HuH-7.5 (cell line): ENCODE measurements at regions not wholly inside any gene's neighbourhood (a gene's known extent, or its start where the extent isn't known, plus 50 kb on each side); places are given as distances from the start of the nearest gene placed in this dataset.

Experiments used
- DNase-seq: peaks from one replicate; pipeline ENCODE4 v3.0.0; 2011; ENCODE audit warnings: low spot score

DNA sequence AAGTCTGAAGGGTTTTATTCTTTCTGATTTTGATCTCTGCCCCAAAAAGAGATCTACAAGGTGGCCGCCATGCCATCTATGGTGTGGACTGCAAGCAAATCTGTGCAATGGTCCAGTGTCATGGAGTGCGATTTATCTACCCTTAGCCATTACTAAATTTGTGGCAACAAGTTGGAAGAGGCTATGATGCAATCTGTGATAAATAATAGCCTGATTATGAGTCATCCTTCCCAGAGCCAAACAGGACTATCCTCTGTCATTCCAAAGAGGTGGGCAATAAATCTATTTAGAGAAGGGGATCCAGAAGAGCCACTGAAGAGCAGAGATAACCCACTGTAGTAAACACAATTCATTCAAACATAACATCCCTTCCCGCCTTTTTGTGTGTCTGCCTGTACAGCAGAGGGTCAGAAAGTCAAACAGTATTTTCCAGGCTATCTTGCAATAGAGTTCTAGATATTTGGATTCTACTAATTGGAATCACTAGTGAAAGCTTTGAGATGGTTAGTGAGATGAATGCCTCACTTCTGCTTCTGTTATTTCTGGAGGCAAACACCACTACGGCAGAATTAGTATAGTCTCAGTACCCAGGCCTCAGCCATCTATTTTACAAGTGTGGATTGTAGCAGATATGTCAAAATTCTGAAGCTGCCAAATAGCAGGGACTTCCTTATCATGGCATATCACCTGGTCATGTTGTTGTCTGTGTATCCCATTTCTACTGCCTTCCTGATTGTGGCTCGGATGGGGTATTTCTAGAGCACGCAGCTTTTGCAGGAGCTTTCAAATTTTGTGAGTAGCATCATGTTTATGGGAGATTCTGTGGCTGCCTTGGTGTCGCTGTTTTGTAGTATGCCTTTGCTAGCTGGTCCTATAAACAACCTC, 192.0 kb downstream of the SMIM20 start:
- no peak for DNase-seq

DNA sequence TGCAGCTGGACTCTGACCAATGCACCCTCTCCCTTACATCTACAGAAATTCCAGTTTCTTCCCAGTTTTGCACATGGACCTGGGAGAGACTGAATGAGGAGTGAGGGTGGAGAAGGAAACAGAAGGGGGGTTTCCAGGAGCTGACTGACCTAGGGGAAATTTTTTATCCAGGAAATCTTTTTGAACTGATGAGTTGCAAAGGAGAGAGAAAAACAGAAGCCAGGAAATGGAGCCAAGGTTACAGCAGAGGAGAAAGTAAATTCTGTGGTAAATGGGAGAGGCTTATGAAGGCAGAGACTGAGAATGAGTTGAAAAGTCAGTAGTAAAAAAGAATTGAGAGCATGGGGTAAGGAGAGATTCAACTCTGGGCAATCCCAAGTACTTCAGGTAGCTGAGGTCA, 192.8 kb downstream of the SMIM20 start:
- no peak for DNase-seq

DNA sequence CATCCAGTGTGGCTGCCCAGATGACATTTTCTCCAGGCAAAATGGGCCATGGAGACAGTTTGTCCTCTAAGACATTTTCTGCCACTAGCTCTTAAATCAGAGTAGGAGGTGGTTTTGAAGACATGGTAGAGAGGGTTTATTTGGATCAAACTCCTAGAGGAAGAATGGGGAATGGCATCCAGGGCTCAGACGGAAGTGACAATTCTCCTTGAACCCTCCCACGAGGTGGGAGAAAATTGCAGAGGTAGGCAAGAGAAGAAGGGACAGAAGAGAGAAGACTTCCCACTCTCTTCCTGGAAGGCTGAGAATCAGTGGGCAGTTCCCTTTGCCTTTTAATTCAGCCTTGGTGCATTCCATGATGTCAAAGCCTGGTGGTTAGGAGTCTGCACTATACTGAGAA, 194.0 kb downstream of the SMIM20 start:
- no peak for DNase-seq

DNA sequence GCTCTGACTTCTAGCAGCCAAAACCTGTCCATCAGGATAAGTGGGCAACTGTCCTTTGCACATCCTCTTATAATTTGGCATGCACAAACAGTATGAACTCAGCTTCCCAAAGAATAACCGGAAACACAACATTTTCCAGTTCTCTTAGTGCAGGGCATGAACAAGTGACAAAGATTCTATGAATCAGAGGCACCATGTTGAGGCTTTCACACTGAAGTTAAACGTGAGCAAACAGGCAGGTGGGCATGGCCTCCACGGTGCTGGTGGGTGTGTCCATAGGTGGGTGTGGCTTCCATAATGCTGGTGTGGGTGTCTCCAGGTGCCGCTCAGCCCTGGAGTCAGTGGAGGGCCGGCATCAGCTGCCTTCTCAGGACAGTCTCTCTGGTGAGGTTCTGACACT, 196.5 kb downstream of the SMIM20 start:
- DNase-seq = no peak

DNA sequence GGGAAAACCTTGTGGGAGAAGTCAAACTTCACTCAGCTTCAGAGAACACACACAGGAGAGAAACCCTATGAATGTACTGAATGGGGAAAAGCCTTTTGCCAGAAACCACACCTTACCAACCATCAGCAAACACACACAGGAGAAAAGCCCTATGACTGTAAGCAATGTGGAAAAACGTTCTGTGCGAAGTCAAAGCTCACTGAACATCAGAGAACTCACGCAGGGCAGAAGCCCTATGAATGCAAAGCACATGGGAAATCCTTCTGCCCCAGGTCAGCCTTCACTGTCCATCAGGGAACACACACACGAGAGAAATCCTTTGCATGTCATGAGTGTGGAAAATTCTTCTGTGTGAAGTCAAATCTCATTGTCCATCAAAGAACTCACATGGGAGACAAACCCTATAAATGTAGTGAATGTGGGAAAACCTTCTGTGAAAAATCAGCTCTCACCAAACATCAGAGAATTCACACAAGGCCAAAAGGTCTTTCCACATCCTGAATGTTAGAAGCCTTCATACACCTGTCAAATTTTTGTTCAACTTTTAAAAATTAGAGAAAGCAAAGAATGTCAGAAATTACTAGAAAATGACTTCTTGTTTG, 199.4 kb downstream of the SMIM20 start:
- DNase-seq = no peak

DNA sequence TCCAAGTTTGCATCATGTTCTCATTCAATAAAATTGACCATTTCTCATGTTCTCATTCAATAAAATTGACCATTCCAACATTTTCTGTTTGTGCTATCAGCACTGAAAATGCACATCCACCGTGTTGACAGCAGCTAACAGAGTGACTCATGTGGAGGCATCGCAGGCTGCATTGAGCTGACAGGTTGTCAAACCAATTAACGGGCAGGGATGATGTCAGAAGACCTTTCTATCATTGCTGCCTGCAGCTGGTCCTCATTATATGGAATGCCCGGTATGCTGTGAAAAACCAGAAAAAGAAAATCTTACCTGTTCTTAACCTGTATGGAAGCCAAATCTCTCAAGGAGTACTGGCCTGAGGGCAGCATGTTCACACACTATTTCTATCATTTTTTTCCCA, 202.0 kb downstream of the SMIM20 start:
- no peak for DNase-seq

DNA sequence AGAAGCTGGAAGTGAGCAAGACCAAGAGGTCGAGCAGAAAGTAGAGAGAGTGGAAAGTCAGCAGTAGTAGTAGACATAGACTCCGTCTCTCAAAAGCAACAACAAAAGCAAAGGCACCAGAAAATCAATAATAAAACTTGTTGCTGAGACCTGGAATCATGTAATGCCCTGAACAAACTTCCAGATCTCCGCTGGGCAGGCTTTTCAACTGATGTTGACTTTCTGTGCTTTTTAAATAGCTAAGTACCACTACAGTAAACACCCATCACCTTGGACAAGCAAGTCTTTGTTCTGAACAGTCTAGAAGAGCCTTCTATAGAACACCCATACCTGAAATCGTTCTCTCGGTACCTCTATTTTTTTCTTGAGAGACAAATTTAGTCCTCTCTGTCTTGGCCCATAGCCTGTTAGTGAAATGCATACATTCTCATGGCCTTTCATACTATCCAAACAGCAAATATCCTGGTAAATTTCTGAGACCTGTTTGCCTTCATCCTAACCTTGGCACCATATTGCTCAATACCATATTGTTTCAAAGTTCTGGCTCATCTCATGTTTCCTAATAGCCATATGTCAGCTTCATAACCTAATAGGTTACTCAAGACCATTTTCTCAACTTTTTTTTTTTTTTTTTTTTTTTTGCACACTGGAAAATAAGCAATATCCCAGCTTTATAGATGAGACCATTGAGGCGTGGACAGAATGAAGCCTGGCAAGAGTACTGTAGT, 200.6 kb upstream of the RBPJ start:
- DNase-seq = peak; percentile 54

DNA sequence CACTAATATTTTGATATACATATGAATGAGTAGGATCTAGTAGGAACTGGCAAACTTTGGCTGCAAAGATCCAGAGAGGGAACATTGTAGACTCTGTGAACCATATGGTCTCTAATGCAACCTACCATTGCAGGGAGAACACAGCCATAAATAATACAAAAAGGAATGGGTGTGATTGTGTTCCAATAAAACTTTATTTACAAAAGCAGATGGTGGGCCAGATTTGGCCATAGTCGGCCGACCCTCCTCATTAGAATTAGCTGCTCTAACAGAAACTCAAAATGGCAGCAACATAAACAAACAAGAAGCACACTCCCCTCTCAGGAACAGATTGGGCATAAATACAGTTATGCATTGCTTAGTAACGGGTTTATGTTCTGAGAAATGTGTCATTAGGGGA, 198.1 kb upstream of the RBPJ start:
- DNase-seq = no peak

DNA sequence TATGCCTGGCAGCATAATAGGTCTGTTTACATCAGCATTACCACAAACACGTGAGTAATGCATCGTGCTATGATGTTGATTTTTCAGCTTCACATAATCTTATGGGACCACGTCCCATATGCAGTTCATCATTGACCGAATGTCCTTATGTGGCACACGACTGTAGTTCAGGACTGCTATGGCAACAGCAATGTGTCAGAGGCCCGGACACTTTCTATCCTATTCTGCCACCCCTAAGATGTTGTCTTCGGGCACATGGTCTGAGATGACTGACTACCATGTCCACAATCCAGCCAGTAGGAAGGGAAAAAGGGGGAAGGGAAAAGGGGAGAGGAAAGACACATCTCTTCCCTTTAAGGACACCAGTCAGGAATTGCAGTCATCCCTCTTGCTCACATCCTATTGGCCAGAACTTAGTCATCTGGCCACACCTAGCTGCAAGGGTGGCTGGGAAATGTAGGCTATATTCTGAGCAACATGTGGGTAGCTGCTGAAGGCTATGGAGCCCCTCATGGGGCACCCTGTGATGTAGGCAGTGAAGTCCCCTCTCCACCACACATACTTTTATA, 196.0 kb upstream of the RBPJ start:
- no peak for DNase-seq

DNA sequence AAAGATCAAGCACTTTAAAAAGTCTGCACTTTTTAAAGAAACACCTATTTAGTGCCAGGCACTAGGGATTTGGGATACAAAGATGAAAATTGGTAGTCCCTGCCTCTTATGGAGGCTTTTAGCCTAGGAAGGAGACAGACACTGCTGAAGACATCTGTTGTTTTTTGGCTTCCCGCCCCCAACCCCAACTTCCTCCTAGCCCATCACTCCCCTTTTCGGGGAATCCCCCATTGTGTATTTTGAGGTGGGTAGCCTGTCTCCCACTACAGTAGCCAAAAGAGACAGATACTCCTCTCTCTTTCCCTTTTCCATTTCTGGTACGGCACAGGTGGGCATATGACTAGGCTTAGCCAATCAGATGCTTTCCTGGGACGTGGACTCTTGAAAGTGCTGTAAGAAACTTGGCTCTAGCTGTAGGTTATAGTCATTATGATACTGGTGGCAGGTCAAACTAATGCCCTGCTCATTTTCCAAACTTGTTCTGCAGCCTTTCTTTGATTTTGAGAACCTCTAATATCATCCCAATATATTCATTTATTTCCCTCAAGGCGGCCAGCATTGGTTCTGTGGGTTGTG, 194.6 kb upstream of the RBPJ start:
- no peak for DNase-seq

DNA sequence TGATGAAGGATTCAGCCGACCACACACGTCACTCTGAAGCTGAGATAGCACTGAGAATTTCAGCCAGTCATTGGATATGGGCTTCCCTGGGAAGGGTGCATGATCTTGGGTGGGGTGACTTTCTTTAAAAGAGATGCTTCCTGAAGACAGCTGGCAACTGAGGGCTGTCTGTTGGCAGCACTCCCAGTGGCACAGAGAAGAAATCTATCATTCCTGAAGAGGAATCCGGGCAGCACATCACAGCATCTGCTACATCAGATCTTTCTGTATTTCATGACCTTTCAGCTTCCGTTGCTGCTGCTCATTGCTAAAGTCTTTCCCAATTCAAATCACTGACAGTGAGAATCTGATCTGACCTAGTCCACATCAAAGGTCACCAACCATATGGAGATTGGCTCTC, 193.8 kb upstream of the RBPJ start:
- no peak for DNase-seq

DNA sequence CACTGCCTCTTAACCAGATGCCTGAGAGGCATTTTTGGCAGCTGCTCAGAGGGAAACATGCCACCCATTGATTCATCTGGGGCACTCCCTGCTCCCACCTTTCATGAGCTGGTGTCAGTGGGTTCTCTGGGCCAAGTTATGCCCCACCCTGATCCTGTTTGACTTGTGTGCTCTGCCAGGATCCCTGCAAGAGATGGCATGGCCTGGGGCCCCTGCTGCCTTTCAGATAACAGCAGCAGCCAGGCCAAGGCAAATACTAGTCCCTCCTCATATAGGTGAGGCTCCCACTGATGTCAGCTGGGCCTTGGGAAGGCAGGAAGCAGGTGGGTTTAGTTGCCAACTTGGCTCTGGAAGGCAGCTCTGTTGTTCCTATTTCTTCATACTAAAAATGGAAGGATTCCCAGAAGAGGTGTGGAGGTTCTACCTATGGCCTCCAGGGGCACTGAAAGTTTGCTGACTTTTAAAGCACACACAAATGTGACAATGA, 192.9 kb upstream of the RBPJ start:
- no peak for DNase-seq

DNA sequence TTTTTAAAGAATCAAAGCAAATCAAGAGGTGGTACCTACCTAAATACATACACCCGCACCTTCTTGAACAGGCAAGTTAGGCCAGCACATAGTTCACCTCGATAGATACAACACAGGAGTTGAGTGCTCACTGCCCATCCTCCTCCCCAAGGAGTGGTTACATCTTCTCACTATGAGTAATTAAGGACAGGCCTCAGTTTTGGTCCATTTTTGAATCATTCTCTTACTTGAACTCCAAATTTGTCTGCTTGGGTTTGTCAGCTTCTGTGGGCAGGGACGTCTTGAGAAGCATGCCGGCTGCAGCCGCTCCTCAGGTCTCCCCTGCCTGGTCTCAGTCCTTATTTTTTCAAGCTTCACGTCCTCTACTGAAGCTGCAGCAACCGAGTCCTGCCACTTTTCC, 190.6 kb upstream of the RBPJ start:
- DNase-seq = no peak

DNA sequence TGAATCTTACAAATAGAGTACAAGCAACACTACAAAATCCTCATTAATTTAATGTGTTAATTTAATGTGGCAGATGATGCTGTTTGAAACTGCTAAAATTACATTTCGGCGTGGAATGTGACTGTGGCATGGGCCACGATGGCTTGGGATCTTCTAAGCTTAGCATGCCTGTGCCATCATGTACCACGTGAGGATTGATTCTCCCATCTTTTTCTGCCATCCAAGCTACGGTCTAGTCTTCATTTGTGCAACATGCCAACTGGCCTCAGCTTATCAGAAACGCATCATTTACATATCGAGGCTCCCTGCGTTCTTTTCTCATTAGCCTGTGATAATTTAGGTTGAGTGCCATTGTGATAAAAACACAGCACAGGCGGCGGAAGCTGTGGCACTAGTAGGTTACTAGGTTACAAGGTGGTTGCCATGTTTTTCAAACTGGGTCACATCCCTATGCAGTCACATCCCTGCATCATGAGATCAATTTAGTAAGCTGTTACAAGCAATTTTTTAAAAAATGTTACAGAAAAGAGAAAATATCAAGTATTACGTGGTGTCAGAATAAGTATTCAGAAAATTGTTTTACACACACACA, 189.9 kb upstream of the RBPJ start:
- no peak for DNase-seq

DNA sequence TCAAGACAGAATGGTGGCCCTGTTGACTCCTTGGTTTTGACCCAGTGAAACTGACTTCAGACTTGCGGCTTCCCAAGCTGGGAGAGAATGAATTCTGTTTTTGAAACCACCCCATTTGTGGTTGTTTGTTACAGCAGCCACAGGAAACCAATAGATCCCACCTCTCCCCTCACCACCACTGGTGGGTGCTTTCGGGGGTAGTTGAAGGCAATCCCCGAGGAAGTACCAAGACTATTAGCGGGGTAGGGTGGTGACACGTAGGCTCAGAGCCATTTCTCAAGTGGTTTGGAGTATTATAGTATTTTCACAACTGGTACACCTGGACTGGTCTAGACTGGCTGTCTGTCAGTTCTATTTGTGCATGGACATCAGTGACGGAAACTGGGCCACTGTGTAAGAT, 189.1 kb upstream of the RBPJ start:
- DNase-seq = no peak

DNA sequence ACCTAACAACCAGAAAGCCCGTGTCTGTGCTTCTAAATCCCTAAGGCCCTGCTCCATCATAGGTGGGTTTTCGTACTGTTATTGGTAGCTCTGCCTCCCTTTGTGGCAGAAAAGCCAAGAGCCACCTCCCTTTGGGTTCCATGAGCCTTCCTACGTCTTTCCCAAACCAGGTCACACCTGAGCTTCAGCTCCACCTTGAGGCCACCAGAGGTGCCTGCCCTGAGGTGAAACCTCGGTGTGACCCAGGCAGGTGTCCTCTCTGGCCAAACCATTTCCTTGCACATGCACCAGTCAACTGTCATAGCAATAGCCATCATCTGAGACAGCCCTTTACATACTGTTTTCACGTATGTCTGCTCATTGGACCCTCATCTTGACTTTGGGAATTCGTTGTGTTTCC, 188.0 kb upstream of the RBPJ start:
- DNase-seq = no peak

DNA sequence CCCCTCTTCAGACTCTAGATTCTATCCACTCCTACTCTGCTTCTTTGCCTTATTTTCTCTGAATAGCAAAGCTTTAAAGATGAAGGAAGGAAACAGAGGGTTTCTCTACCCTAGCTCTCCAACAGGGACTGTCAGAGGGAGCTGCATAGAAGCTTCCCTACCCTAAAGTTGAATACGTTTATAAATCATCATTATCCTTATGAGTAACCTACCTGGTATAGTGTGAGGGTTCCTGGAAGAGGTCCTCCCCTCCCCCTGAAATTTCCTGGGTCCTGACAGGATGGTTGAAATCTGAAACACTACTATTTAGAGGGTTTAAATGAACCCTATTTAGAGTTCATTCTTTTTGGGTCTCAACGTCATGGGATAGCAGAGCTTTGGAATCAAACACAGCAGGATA, 187.0 kb upstream of the RBPJ start:
- no peak for DNase-seq

DNA sequence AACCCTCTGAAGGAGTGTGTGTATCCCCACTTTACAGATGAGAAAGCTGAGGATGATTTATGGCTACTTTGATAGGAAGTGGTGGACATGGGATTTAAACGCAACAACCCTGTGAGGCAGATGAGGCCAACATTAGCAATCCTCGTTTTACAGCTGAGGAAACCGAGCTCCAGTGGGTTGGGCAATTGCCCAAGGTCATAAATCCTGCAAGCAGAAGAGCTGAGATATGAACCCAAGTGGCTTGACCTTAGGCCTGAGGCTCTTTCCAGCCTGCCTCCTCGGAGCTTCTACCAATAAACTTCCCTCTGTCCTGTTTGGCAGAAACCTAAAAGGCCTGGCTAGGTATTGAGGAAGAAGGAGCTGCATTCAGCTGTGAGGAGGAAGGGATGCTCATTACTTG, 185.5 kb upstream of the RBPJ start:
- DNase-seq = no peak

DNA sequence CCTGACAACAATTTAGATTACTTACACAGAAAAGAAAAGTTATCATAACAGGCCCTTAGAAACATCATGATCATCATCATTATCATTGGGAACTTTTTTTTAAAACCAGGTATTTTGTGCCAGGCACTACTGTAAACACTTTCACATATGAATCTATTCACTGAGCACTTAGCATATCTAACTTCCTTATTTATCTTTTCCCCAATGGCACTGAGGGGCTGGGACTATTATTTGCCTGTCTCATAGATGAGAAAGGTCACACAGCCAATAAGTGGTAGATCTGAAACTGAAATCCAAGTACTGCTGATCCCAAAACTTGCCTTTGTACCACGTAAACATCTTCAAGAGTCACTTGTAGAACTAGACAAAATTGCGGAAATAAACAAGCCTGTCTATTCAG, 184.2 kb upstream of the RBPJ start:
- no peak for DNase-seq

DNA sequence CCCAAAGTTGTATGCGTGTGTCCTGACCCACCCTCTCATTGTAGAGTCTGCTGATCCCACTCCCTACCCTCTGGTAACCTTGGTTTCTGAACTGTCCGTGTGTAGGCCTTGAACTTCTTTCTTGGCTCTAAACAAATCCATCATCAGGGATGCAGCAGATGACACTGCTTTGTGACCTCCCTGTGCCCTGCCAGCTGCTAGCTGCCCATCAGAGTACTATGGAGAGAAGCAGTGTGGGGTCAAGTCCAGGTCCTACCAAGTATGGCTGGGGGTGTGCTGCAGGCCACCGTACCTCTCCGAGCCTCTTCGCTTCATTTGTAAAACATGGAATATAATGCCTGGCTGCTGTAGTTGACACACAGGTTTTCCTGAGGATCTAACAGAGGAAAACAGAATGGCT, 183.5 kb upstream of the RBPJ start:
- no peak for DNase-seq

DNA sequence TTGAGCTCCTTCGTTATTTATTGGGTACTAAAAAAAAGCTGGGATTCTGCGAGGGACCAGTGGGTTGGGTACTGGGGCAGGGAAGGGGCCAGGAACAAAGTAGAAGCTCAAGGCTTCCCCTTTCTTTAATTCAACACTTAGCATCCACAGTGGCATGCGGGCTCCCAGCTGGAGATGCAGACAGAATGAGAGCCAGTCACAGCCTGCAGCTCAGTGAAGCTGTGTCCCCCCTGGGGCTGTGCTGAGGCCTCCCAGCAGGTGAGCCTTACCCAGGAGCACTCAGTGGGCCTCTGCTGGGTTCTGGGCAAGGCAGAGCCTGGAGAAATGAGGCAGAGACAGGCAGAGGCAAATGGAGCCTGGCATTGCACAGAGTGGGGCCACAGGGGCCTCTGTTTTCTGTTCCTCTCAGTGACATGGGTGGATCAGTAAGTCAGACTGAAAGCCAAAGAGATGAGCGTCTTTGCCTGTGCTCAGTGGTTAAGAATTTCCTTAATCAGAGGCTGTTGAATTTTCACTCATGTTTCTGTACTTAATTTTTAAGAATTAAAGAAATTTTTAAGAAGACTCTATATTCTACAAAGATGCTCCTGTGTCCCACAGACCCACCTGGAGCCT, 181.4 kb upstream of the RBPJ start:
- DNase-seq = no peak
